ENCODE measurements at regions not wholly inside any gene's neighbourhood (a gene's known extent, or its start where the extent isn't known, plus 50 kb on each side); places are given as distances from the start of the nearest gene placed in this dataset.

DNA sequence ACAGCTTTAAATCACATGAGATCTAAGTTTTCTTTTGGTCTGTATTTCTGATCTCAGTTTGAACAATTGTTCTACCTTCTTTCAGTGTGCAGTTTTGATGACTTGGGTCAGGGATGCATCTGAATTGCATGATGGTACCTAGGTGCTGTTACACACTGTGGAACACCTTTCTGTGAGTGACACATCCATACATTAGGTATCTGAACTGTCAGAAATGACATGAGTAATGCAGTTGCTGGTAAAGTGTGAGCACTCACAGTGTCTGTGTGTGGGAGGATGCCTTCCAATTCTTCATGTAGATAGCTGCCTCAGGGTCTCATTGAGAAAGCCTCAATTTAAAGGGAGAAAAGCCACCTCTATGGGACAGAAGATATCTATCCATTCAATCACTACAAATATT, 411.9 kb downstream of the PPARGC1A start:
- no peak for DNase-seq
- no peak for TF ChIP-seq BHLHE40 (IDR thresholded peaks at IDR 0.05; ENCODE audit: low read depth, low read length)
- TF ChIP-seq CHD1 (IDR thresholded peaks at IDR 0.05; ENCODE audit: low read depth, low read length) = no peak
- no peaks in the 10 kb centered on the region for H3K4me1 ChIP-seq (ENCODE audit: control insufficient read depth, insufficient read depth, low read length)
- no peaks in the 10 kb centered on the region for H3K9me1 ChIP-seq (ENCODE audit: insufficient read depth, low read length)
- intact Hi-C loops (cut with micrococcal nuclease) (no loop called here), in situ Hi-C loops (cut with MboI; ENCODE audit: low sequenced_read_pairs) (no loop called here), dilution Hi-C loops (cut with HindIII; ENCODE audit: low sequenced_read_pairs, unreplicated experiment) (no loop called here)
- no peak overlapping the region for H3K9ac ChIP-seq (ENCODE audit: low read depth, low read length)
- H3K4me3 ChIP-seq (ENCODE audit: insufficient read depth, low read depth, low read length) = no peak overlapping the region
- H3K4ac ChIP-seq (ENCODE audit: low read depth, low read length) = no peak overlapping the region
- no peak overlapping the region for H2BK120ac ChIP-seq (ENCODE audit: low read depth, low read length)
- no peak overlapping the region for H2BK5ac ChIP-seq (ENCODE audit: low read depth, low read length, poor library complexity, severe bottlenecking)
- no peak overlapping the region for H3K56ac ChIP-seq (ENCODE audit: extremely low read depth, insufficient read depth, low read length)
- H3K18ac ChIP-seq (ENCODE audit: low read depth, low read length) = no peak overlapping the region
- ATAC-seq (ENCODE audit: low read depth) = no peak
- no peak overlapping the region for H3K27ac ChIP-seq (ENCODE audit: insufficient read depth, low read length)
- no peaks in the 10 kb centered on the region for H4K20me1 ChIP-seq (ENCODE audit: insufficient read depth, low read length)
- H4K5ac ChIP-seq (ENCODE audit: low read depth, low read length) = no peak overlapping the region
- H4K8ac ChIP-seq (ENCODE audit: low read depth in 2 of 2, low read length in 2 of 2) = no peak overlapping the region
- H2AK5ac ChIP-seq (ENCODE audit: low read depth, low read length) = no peak overlapping the region
- no peaks in the 10 kb centered on the region for H3K36me3 ChIP-seq (ENCODE audit: control insufficient read depth, insufficient read depth, low read length)
- no peaks in the 10 kb centered on the region for H3K27me3 ChIP-seq (ENCODE audit: control insufficient read depth, insufficient read depth, low read length)
- no peak overlapping the region for H2BK20ac ChIP-seq (ENCODE audit: low read depth, low read length)
- H3K23ac ChIP-seq (ENCODE audit: low read depth, low read length) = no peak overlapping the region
- no peak overlapping the region for H2AK9ac ChIP-seq (replicated peaks; ENCODE audit: low read depth, low read length, poor library complexity)
- no peak overlapping the region for H2BK15ac ChIP-seq (ENCODE audit: low read depth, low read length)
- ChIA-PET POLR2A (ENCODE audit: unreplicated experiment) (no interaction called here), CTCF (no interaction called here)
- BruUV-seq (replicated peaks) = no TSS peak
- H2AFZ ChIP-seq (replicated peaks; ENCODE audit: low read length, poor library complexity) = no peak overlapping the region
- peaks cover 1% of the 10 kb centered on the region; the same call in 1 of the 2 replicates for H3K9me3 ChIP-seq (ENCODE audit: control insufficient read depth, insufficient read depth, low read length)
- no peak overlapping the region for H3K4me2 ChIP-seq (ENCODE audit: low read depth, low read length)
- H3K14ac ChIP-seq (replicated peaks; ENCODE audit: low read depth, low read length) = no peak overlapping the region
- no peak overlapping the region for H4K91ac ChIP-seq (ENCODE audit: insufficient read depth, low read depth, low read length)
- no peaks in the 10 kb centered on the region for H3K79me1 ChIP-seq (ENCODE audit: low read depth in 1 of 2, low read length in 2 of 2)
